HepG2 (cell line): ENCODE measurements at regions not wholly inside any gene's neighbourhood (a gene's known extent, or its start where the extent isn't known, plus 50 kb on each side); places are given as distances from the start of the nearest gene placed in this dataset.

Experiments used
- ATAC-seq: fragments of 200-7000 bp; cut with Tn5 transposase; 3 replicates; pipeline ENCODE4 v1.9.1; 2020; ENCODE audit warnings: mild to moderate bottlenecking, moderate library complexity
- BruUV-seq: library from RNA; stranded (reverse); fragments of 400-500 nt; replicated peaks from 2 replicates; lab custom pipeline; 2021; lab: Mats Ljungman, UMichigan
- CTCF ChIA-PET: fragments of 300-600 bp; formaldehyde crosslinking; extraction: SDS; loops from one replicate; lab custom pipeline; 2021; ENCODE audit warnings: low total read pairs, inconsistent platforms, low intra/inter-chr PET ratio; lab: Yijun Ruan, JAX
- POLR2A ChIA-PET: fragments of 350-600 bp; sonication (Branson Sonifier 250); formaldehyde crosslinking; loops from one replicate; lab custom pipeline; 2020; ENCODE audit warnings: antibody characterized with exemption, inconsistent platforms; lab: Yijun Ruan, JAX
- DNase-seq: peaks from one replicate; pipeline ENCODE4 v3.0.0-alpha.2; 2015; ENCODE audit warnings: low spot score
- FAIRE-seq: peaks from 3 replicates; lab custom pipeline; 2011; peaks lifted over from hg19 to GRCh38; lab: Jason Lieb, UNC
- H2AFZ ChIP-seq: one replicate; pipeline ENCODE4 v1.6.1; 2011; ENCODE audit warnings: low read length, inconsistent platforms
- H3K27ac ChIP-seq: fragments of 300-600 bp; 3 replicates; pipeline ENCODE4 v1.8.0; 2011; ENCODE audit warnings: mixed run types, mild to moderate bottlenecking, mixed read lengths, low read length, inconsistent platforms; ENCODE audit not compliant: insufficient read depth; ENCODE audit errors: extremely low read length
- H3K27me3 ChIP-seq, 2 experiments: fragments of 200-600 bp in 1 of 2; 2 replicates in 1 of 2; 3 replicates in 1 of 2; pipeline versions ENCODE4 v1.6.0 to v1.8.0; 2011; ENCODE audit warnings: low read length in 2 of 2, mild to moderate bottlenecking in 2 of 2, moderate library complexity in 2 of 2, inconsistent platforms in 1 of 2; ENCODE audit not compliant: insufficient read depth in 2 of 2, control insufficient read depth in 1 of 2
- H3K36me3 ChIP-seq, 2 experiments: fragments of 200-600 bp in 1 of 2; replicated peaks in 1 of 2; 2 replicates in 1 of 2; 3 replicates in 1 of 2; pipeline versions ENCODE4 v1.5.1 to v1.8.0; 2011; ENCODE audit warnings: low read length in 2 of 2, inconsistent platforms in 1 of 2; ENCODE audit not compliant: insufficient read depth in 2 of 2, control insufficient read depth in 1 of 2
- H3K4me1 ChIP-seq: 2 replicates; pipeline ENCODE4 v1.5.1; 2012; ENCODE audit warnings: low read length, inconsistent platforms; ENCODE audit not compliant: insufficient read depth
- H3K4me2 ChIP-seq: 2 replicates; pipeline ENCODE4 v1.6.0; 2011; ENCODE audit warnings: low read depth, low read length, inconsistent platforms
- H3K4me3 ChIP-seq, 3 experiments: fragments of 200-600 bp in 1 of 3; sonication (generic), shearing (Covaris generic) in 1 of 3; replicated peaks in 1 of 3; 2 replicates each; pipeline ENCODE4 v1.5.1; 2011 to 2016; ENCODE audit warnings: low read length in 3 of 3, inconsistent platforms in 2 of 3, low read depth in 2 of 3, mild to moderate bottlenecking in 2 of 3, control low read depth in 1 of 3, mixed read lengths in 1 of 3; ENCODE audit not compliant: insufficient read depth in 1 of 3
- H3K79me2 ChIP-seq: one replicate; pipeline ENCODE4 v1.6.1; 2011; ENCODE audit warnings: low read length, inconsistent platforms; ENCODE audit not compliant: insufficient read depth
- H3K9ac ChIP-seq: 2 replicates; pipeline ENCODE4 v1.6.0; 2011; ENCODE audit warnings: mild to moderate bottlenecking, low read depth, low read length, inconsistent platforms; ENCODE audit not compliant: insufficient read depth
- H3K9me3 ChIP-seq: 2 replicates; pipeline ENCODE4 v1.5.1; 2012; ENCODE audit warnings: mild to moderate bottlenecking, low read length
- H4K20me1 ChIP-seq: 2 replicates; pipeline ENCODE4 v1.6.0; 2011; ENCODE audit warnings: inconsistent platforms, mild to moderate bottlenecking, low read length, moderate library complexity; ENCODE audit not compliant: insufficient read depth
- CC2D1A ChIP-seq: sonication (generic); formaldehyde crosslinking; IDR thresholded peaks from 2 replicates; pipeline ENCODE4 v1.8.1; 2023; ENCODE audit warnings: mild to moderate bottlenecking, missing genetic modification reagents
- CHCHD3 ChIP-seq: sonication (generic); formaldehyde crosslinking; IDR thresholded peaks from 2 replicates; pipeline ENCODE4 v1.8.0; 2022; ENCODE audit warnings: mild to moderate bottlenecking, missing genetic modification reagents, moderate library complexity
- ETV5 ChIP-seq: IDR thresholded peaks from 2 replicates; pipeline ENCODE4 v1.6.1; 2018; ENCODE audit warnings: missing biosample characterization, missing genetic modification reagents, inconsistent platforms, borderline replicate concordance
- KDM5B ChIP-seq: sonication (generic); formaldehyde crosslinking; IDR thresholded peaks from 2 replicates; pipeline ENCODE4 v1.4.0; 2020; ENCODE audit warnings: missing genetic modification reagents, mild to moderate bottlenecking, borderline replicate concordance
- NFKBIZ ChIP-seq: IDR thresholded peaks from 2 replicates; pipeline ENCODE4 v1.6.1; 2018; ENCODE audit warnings: missing genetic modification reagents, missing compliant biosample characterization
- NFRKB ChIP-seq: fragments of 450-650 bp; IDR thresholded peaks from 2 replicates; pipeline ENCODE4 v1.6.1; 2017
- PHF21A ChIP-seq: sonication (generic); formaldehyde crosslinking; IDR thresholded peaks from 2 replicates; pipeline ENCODE4 v1.5.0; 2020; ENCODE audit warnings: mild to moderate bottlenecking, missing genetic modification reagents
- SALL2 ChIP-seq: sonication (generic); formaldehyde crosslinking; IDR thresholded peaks from 2 replicates; pipeline ENCODE4 v1.8.1; 2023; ENCODE audit warnings: mild to moderate bottlenecking, missing genetic modification reagents, inconsistent platforms
- XRCC5 ChIP-seq: fragments of 200-400 bp; formaldehyde crosslinking; optimal IDR thresholded peaks from 2 replicates; pipeline ENCODE3; 2017; ENCODE audit warnings: mild to moderate bottlenecking, low read length
- ZNF24 ChIP-seq: fragments of 450-650 bp; IDR thresholded peaks from 2 replicates; pipeline ENCODE4 v1.6.1; 2017; ENCODE audit warnings: antibody characterized with exemption, mild to moderate bottlenecking
- ZNF441 ChIP-seq: sonication (generic); formaldehyde crosslinking; IDR thresholded peaks from 2 replicates; pipeline ENCODE4 v1.7.0; 2021; ENCODE audit warnings: missing genetic modification reagents, borderline replicate concordance
- ZNF446 ChIP-seq: sonication (generic); formaldehyde crosslinking; IDR thresholded peaks from 2 replicates; pipeline ENCODE4 v1.5.0; 2020; ENCODE audit warnings: mild to moderate bottlenecking, missing genetic modification reagents
- ZNF510 ChIP-seq: sonication (generic); formaldehyde crosslinking; IDR thresholded peaks from 2 replicates; pipeline ENCODE4 v1.4.0; 2020; ENCODE audit warnings: low read depth, mild to moderate bottlenecking, missing genetic modification reagents
- WGBS: methylation state at CpG from one replicate; pipeline ENCODE4 v1.1.6; 2017; ENCODE audit warnings: low lambda C conversion rate; 5-methylcytosine and 5-hydroxymethylcytosine counted together
- in situ Hi-C: cut with HindIII; loops from 2 replicates; pipeline ENCODE4 v1.10.0; 2017; ENCODE audit warnings: low pct_unique_long_range_greater_than_20kb; ENCODE audit not compliant: extremely low pct_ligation_motif_present
- intact Hi-C: fragments of 100-400 bp; cut with micrococcal nuclease; formaldehyde crosslinking; loops from one replicate; pipeline ENCODE4 v1.10.0; 2022; ENCODE audit not compliant: unreplicated experiment
- TF ChIP-seq, protein P1 (sequence below): sonication (generic); formaldehyde crosslinking; IDR thresholded peaks from 2 replicates; pipeline ENCODE4 v1.4.0; 2020; ENCODE audit warnings: low read depth, mild to moderate bottlenecking, missing genetic modification reagents
- TF ChIP-seq, protein P2 (sequence below): sonication (generic); formaldehyde crosslinking; IDR thresholded peaks from 2 replicates; pipeline ENCODE4 v1.4.0; 2020; ENCODE audit warnings: missing genetic modification reagents
- TF ChIP-seq, protein P3 (sequence below): sonication (generic); formaldehyde crosslinking; IDR thresholded peaks from 2 replicates; pipeline ENCODE4 v1.4.0; 2020; ENCODE audit warnings: missing genetic modification reagents

DNA sequence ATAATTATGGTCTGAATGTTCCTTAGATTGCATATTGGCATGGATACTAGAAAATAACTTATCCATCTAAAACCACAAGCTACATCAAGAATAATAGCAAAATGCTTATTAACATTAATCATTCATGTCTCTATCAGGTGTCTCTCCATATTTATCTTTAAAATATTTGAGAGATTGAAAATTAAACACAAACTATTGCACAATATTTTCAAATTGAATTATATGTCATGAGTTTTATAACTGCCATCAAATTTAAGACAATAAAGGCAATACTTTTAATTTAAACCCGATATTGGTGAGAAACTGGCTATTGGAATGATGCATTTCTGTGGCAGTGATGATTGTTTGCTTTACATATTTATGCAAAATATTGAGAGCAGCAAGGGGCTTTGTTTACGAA lies 1506.8 kb upstream of the B3GALT2 start:
- FAIRE-seq = no peak

DNA sequence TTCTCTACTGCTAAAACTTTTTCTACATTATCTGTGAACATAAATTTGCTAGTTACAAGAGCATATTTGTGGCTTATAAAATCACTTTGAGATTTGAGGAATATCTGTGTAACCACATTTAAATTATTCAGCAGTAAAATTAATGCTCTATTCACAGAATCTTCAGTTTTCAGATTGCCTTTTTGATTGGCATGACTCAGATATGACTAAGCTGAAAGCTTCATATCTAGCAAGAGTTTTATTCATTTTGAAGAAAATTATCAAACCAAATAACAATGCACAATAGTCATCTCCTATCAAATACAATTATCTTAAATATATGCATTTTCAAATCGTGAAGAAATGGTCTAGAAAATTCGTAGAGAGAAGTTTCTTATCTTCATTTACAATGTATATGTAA lies 1498.2 kb upstream of the B3GALT2 start:
- DNase-seq = no peak
- Histone ChIP-seq H4K20me1 (no peaks in the 10 kb centered on the region), H3K27ac (no peak overlapping the region), H3K4me2 (no peak overlapping the region), H3K36me3 (no peaks in the 10 kb centered on the region), H3K27me3 (no peaks in the 10 kb centered on the region), H3K4me3 (no peak overlapping the region), H3K9me3 (no peaks in the 10 kb centered on the region), H3K4me1 (no peaks in the 10 kb centered on the region), H3K79me2 (no peaks in the 10 kb centered on the region), H3K9ac (no peak overlapping the region), H2AFZ (no peak overlapping the region)
- no peak for FAIRE-seq
- no TSS peak for BruUV-seq
- WGBS = 0% methylated on average over 2 of the region's 2 CpGs
- ChIA-PET CTCF (no interaction called here), POLR2A (no interaction called here)
- in situ Hi-C loops = no loop called here
- ATAC-seq = no peak
- intact Hi-C loops = no loop called here
- TF ChIP-seq, protein P1, sequence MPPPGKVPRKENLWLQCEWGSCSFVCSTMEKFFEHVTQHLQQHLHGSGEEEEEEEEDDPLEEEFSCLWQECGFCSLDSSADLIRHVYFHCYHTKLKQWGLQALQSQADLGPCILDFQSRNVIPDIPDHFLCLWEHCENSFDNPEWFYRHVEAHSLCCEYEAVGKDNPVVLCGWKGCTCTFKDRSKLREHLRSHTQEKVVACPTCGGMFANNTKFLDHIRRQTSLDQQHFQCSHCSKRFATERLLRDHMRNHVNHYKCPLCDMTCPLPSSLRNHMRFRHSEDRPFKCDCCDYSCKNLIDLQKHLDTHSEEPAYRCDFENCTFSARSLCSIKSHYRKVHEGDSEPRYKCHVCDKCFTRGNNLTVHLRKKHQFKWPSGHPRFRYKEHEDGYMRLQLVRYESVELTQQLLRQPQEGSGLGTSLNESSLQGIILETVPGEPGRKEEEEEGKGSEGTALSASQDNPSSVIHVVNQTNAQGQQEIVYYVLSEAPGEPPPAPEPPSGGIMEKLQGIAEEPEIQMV = no peak
- TF ChIP-seq ETV5 (CRISPR knock-in tag) (no peak), NFRKB (no peak), ZNF24 (no peak), CHCHD3 (no peak), KDM5B (no peak), XRCC5 (no peak), ZNF446 (CRISPR knock-in tag) (no peak), ZNF441 (CRISPR knock-in tag) (no peak), NFKBIZ (no peak)
- TF ChIP-seq, protein P2, sequence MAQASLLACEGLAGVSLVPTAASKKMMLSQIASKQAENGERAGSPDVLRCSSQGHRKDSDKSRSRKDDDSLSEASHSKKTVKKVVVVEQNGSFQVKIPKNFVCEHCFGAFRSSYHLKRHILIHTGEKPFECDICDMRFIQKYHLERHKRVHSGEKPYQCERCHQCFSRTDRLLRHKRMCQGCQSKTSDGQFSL = no peak
- TF ChIP-seq, protein P3, sequence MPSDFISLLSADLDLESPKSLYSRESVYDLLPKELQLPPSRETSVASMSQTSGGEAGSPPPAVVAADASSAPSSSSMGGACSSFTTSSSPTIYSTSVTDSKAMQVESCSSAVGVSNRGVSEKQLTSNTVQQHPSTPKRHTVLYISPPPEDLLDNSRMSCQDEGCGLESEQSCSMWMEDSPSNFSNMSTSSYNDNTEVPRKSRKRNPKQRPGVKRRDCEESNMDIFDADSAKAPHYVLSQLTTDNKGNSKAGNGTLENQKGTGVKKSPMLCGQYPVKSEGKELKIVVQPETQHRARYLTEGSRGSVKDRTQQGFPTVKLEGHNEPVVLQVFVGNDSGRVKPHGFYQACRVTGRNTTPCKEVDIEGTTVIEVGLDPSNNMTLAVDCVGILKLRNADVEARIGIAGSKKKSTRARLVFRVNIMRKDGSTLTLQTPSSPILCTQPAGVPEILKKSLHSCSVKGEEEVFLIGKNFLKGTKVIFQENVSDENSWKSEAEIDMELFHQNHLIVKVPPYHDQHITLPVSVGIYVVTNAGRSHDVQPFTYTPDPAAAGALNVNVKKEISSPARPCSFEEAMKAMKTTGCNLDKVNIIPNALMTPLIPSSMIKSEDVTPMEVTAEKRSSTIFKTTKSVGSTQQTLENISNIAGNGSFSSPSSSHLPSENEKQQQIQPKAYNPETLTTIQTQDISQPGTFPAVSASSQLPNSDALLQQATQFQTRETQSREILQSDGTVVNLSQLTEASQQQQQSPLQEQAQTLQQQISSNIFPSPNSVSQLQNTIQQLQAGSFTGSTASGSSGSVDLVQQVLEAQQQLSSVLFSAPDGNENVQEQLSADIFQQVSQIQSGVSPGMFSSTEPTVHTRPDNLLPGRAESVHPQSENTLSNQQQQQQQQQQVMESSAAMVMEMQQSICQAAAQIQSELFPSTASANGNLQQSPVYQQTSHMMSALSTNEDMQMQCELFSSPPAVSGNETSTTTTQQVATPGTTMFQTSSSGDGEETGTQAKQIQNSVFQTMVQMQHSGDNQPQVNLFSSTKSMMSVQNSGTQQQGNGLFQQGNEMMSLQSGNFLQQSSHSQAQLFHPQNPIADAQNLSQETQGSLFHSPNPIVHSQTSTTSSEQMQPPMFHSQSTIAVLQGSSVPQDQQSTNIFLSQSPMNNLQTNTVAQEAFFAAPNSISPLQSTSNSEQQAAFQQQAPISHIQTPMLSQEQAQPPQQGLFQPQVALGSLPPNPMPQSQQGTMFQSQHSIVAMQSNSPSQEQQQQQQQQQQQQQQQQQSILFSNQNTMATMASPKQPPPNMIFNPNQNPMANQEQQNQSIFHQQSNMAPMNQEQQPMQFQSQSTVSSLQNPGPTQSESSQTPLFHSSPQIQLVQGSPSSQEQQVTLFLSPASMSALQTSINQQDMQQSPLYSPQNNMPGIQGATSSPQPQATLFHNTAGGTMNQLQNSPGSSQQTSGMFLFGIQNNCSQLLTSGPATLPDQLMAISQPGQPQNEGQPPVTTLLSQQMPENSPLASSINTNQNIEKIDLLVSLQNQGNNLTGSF (CRISPR knock-in tag) = no peak

More for the DNA sequence above, 1506.8 kb upstream of the B3GALT2 start:
- in situ Hi-C loops = no loop called here
- Histone ChIP-seq H3K79me2 (no peaks in the 10 kb centered on the region), H3K27ac (no peak overlapping the region), H3K9me3 (no peaks in the 10 kb centered on the region), H3K4me3 (no peak overlapping the region), H3K4me1 (no peaks in the 10 kb centered on the region), H3K9ac (no peak overlapping the region), H4K20me1 (no peaks in the 10 kb centered on the region), H3K27me3 (no peaks in the 10 kb centered on the region; a peak in 1 of 5 replicates), H3K4me2 (no peak overlapping the region), H2AFZ (no peak overlapping the region), H3K36me3 (no peaks in the 10 kb centered on the region)
- ChIA-PET POLR2A (no interaction called here), CTCF (no interaction called here)
- 0% methylated on average over 2 of the region's 2 CpGs for WGBS
- TF ChIP-seq CC2D1A (CRISPR knock-in tag) (no peak), SALL2 (CRISPR knock-in tag) (no peak), ZNF510 (CRISPR knock-in tag) (no peak), PHF21A (CRISPR knock-in tag) (no peak)
- intact Hi-C loops = no loop called here
- DNase-seq (no peak), ATAC-seq (no peak)
- no TSS peak for BruUV-seq
